GM19238 (cell line): ENCODE measurements at regions not wholly inside any gene's neighbourhood (a gene's known extent, or its start where the extent isn't known, plus 50 kb on each side); places are given as distances from the start of the nearest gene placed in this dataset.

Experiments used
- DNase-seq: peaks from one replicate; pipeline ENCODE4 v3.0.0; 2011; ENCODE audit warnings: low spot score; ENCODE audit not compliant: insufficient read length

- no peak for DNase-seq
Measured at GRCh38 chrX:124280294-124280902, 52.1 kb upstream of the TEX13D start.

- no peak for DNase-seq
Measured at GRCh38 chrX:124282580-124282979, 49.9 kb upstream of the TEX13D start.
